ENCODE measurements at regions not wholly inside any gene's neighbourhood (a gene's known extent, or its start where the extent isn't known, plus 50 kb on each side); places are given as distances from the start of the nearest gene placed in this dataset.

DNA sequence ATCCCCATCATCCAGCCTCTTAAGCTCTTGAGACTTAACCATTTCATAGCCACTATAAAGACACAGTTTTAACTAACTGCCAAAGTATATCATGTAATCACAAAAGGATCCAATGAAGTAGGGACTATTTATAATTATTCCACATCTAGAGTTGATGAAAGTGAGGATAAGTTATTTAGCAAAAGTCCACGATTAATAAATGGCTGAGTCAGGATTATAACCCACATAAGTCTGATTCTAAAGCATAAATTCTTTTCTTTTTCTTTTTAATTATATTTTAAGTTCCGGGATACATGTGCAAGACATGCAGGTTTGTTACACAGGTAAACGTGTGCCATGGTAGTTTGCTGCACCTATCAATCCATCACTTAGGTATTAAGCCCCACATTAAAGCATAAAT lies 166.1 kb downstream of the PPP1R3A start:
- TF ChIP-seq, protein P1, sequence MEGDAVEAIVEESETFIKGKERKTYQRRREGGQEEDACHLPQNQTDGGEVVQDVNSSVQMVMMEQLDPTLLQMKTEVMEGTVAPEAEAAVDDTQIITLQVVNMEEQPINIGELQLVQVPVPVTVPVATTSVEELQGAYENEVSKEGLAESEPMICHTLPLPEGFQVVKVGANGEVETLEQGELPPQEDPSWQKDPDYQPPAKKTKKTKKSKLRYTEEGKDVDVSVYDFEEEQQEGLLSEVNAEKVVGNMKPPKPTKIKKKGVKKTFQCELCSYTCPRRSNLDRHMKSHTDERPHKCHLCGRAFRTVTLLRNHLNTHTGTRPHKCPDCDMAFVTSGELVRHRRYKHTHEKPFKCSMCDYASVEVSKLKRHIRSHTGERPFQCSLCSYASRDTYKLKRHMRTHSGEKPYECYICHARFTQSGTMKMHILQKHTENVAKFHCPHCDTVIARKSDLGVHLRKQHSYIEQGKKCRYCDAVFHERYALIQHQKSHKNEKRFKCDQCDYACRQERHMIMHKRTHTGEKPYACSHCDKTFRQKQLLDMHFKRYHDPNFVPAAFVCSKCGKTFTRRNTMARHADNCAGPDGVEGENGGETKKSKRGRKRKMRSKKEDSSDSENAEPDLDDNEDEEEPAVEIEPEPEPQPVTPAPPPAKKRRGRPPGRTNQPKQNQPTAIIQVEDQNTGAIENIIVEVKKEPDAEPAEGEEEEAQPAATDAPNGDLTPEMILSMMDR (conservative IDR thresholded peaks at IDR 0.05; ENCODE audit: low read length) = no peak
- no peak for TF ChIP-seq EZH2phosphoT487 (IDR thresholded peaks at IDR 0.05; ENCODE audit: borderline replicate concordance, low read depth, low read length)

All from OCI-LY7 (cell line).